Suprapubic skin (tissue), 4 donors: ENCODE measurements at regions not wholly inside any gene's neighbourhood (a gene's known extent, or its start where the extent isn't known, plus 50 kb on each side); places are given as distances from the start of the nearest gene placed in this dataset.

Experiments used
- CTCF ChIP-seq, 2 donors: fragments of 200-600 bp in 1 of 2; fragments of 450-650 bp in 1 of 2; sonication (generic) in 1 of 2; IDR thresholded peaks; one replicate each; pipeline ENCODE4 v1.5.1; 2016 to 2019; ENCODE audit warnings: antibody characterized with exemption in 2 of 2, mild to moderate bottlenecking in 1 of 2, moderate library complexity in 1 of 2
- POLR2A ChIP-seq, 2 donors: fragments of 450-650 bp; IDR thresholded peaks; one replicate each; pipeline ENCODE4 v1.6.1; 2017; ENCODE audit warnings: antibody characterized with exemption in 2 of 2, mild to moderate bottlenecking in 2 of 2, moderate library complexity in 2 of 2
- POLR2AphosphoS5 ChIP-seq, 3 donors: sonication (generic); formaldehyde crosslinking; IDR thresholded peaks; one replicate each; pipeline ENCODE4 v1.6.1; 2017; ENCODE audit warnings: antibody characterized with exemption in 3 of 3

DNA sequence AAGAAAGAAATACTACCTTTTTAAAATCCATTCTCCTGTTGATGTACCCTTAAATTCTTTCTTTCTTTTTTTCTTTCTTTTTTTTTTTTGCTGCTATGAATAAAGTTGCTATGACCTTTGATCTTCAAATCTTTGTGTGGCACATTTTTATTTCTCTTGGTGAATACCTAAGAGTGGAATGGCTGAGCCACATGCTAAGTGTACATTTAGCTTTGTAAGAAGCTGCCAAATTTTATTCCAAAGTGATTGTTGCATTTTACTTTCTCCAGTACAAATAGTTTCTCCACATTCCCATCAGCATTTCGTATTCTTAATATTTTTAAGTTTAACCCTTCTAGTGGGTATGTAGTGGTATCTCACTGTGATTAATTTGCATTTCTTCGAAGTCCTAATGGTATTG is 88.8 kb upstream of the RAB27B start:
- TF ChIP-seq POLR2AphosphoS5 (IDR thresholded peaks at IDR 0.05), result no peak
- no peak for TF ChIP-seq CTCF (IDR thresholded peaks at IDR 0.05)
- TF ChIP-seq POLR2A (IDR thresholded peaks at IDR 0.05), result no peak
